HepG2 (cell line): ENCODE measurements at regions not wholly inside any gene's neighbourhood (a gene's known extent, or its start where the extent isn't known, plus 50 kb on each side); places are given as distances from the start of the nearest gene placed in this dataset.

Source experiments
- ATAC-seq: fragments of 200-7000 bp; cut with Tn5 transposase; 3 replicates; pipeline ENCODE4 v1.9.1; 2020; ENCODE audit warnings: mild to moderate bottlenecking, moderate library complexity
- BruUV-seq: library from RNA; stranded (reverse); fragments of 400-500 nt; replicated peaks from 2 replicates; lab custom pipeline; 2021; lab: Mats Ljungman, UMichigan
- CTCF ChIA-PET: fragments of 300-600 bp; formaldehyde crosslinking; extraction: SDS; loops from one replicate; lab custom pipeline; 2021; ENCODE audit warnings: low total read pairs, inconsistent platforms, low intra/inter-chr PET ratio; lab: Yijun Ruan, JAX
- POLR2A ChIA-PET: fragments of 350-600 bp; sonication (Branson Sonifier 250); formaldehyde crosslinking; loops from one replicate; lab custom pipeline; 2020; ENCODE audit warnings: antibody characterized with exemption, inconsistent platforms; lab: Yijun Ruan, JAX
- DNase-seq: peaks from one replicate; pipeline ENCODE4 v3.0.0-alpha.2; 2015; ENCODE audit warnings: low spot score
- FAIRE-seq: peaks from 3 replicates; lab custom pipeline; 2011; peaks lifted over from hg19 to GRCh38; lab: Jason Lieb, UNC
- H2AFZ ChIP-seq: one replicate; pipeline ENCODE4 v1.6.1; 2011; ENCODE audit warnings: low read length, inconsistent platforms
- H3K27ac ChIP-seq: fragments of 300-600 bp; 3 replicates; pipeline ENCODE4 v1.8.0; 2011; ENCODE audit warnings: mixed run types, mild to moderate bottlenecking, mixed read lengths, low read length, inconsistent platforms; ENCODE audit not compliant: insufficient read depth; ENCODE audit errors: extremely low read length
- H3K27me3 ChIP-seq, 2 experiments: fragments of 200-600 bp in 1 of 2; 2 replicates in 1 of 2; 3 replicates in 1 of 2; pipeline versions ENCODE4 v1.6.0 to v1.8.0; 2011; ENCODE audit warnings: low read length in 2 of 2, mild to moderate bottlenecking in 2 of 2, moderate library complexity in 2 of 2, inconsistent platforms in 1 of 2; ENCODE audit not compliant: insufficient read depth in 2 of 2, control insufficient read depth in 1 of 2
- H3K36me3 ChIP-seq, 2 experiments: fragments of 200-600 bp in 1 of 2; replicated peaks in 1 of 2; 2 replicates in 1 of 2; 3 replicates in 1 of 2; pipeline versions ENCODE4 v1.5.1 to v1.8.0; 2011; ENCODE audit warnings: low read length in 2 of 2, inconsistent platforms in 1 of 2; ENCODE audit not compliant: insufficient read depth in 2 of 2, control insufficient read depth in 1 of 2
- H3K4me1 ChIP-seq: 2 replicates; pipeline ENCODE4 v1.5.1; 2012; ENCODE audit warnings: low read length, inconsistent platforms; ENCODE audit not compliant: insufficient read depth
- H3K4me2 ChIP-seq: 2 replicates; pipeline ENCODE4 v1.6.0; 2011; ENCODE audit warnings: low read depth, low read length, inconsistent platforms
- H3K4me3 ChIP-seq, 3 experiments: fragments of 200-600 bp in 1 of 3; sonication (generic), shearing (Covaris generic) in 1 of 3; replicated peaks in 1 of 3; 2 replicates each; pipeline ENCODE4 v1.5.1; 2011 to 2016; ENCODE audit warnings: low read length in 3 of 3, inconsistent platforms in 2 of 3, low read depth in 2 of 3, mild to moderate bottlenecking in 2 of 3, control low read depth in 1 of 3, mixed read lengths in 1 of 3; ENCODE audit not compliant: insufficient read depth in 1 of 3
- H3K79me2 ChIP-seq: one replicate; pipeline ENCODE4 v1.6.1; 2011; ENCODE audit warnings: low read length, inconsistent platforms; ENCODE audit not compliant: insufficient read depth
- H3K9ac ChIP-seq: 2 replicates; pipeline ENCODE4 v1.6.0; 2011; ENCODE audit warnings: mild to moderate bottlenecking, low read depth, low read length, inconsistent platforms; ENCODE audit not compliant: insufficient read depth
- H3K9me3 ChIP-seq: 2 replicates; pipeline ENCODE4 v1.5.1; 2012; ENCODE audit warnings: mild to moderate bottlenecking, low read length
- H4K20me1 ChIP-seq: 2 replicates; pipeline ENCODE4 v1.6.0; 2011; ENCODE audit warnings: inconsistent platforms, mild to moderate bottlenecking, low read length, moderate library complexity; ENCODE audit not compliant: insufficient read depth
- ATF1 ChIP-seq: IDR thresholded peaks from 2 replicates; pipeline ENCODE4 v1.6.1; 2016; ENCODE audit warnings: mild to moderate bottlenecking, control low read depth
- CBFB ChIP-seq: sonication (generic); formaldehyde crosslinking; IDR thresholded peaks from 2 replicates; pipeline ENCODE4 v1.4.0; 2020; ENCODE audit warnings: missing genetic modification reagents
- HHEX ChIP-seq: IDR thresholded peaks from 2 replicates; pipeline ENCODE4 v1.6.1; 2016; ENCODE audit warnings: control low read depth
- NFE2 ChIP-seq: sonication (generic); formaldehyde crosslinking; IDR thresholded peaks from 2 replicates; pipeline ENCODE4 v1.4.0; 2020; ENCODE audit warnings: missing genetic modification reagents
- ZNF510 ChIP-seq: sonication (generic); formaldehyde crosslinking; IDR thresholded peaks from 2 replicates; pipeline ENCODE4 v1.4.0; 2020; ENCODE audit warnings: low read depth, mild to moderate bottlenecking, missing genetic modification reagents
- ZNF614 ChIP-seq: IDR thresholded peaks from 2 replicates; pipeline ENCODE4 v1.6.1; 2018; ENCODE audit warnings: missing biosample characterization, missing genetic modification reagents, inconsistent platforms, borderline replicate concordance
- ZNF775 ChIP-seq: sonication (generic); formaldehyde crosslinking; IDR thresholded peaks from 2 replicates; pipeline ENCODE4 v1.4.0; 2020; ENCODE audit warnings: missing genetic modification reagents, mild to moderate bottlenecking, moderate library complexity, borderline replicate concordance
- WGBS: methylation state at CpG from one replicate; pipeline ENCODE4 v1.1.6; 2017; ENCODE audit warnings: low lambda C conversion rate; 5-methylcytosine and 5-hydroxymethylcytosine counted together
- in situ Hi-C: cut with HindIII; loops from 2 replicates; pipeline ENCODE4 v1.10.0; 2017; ENCODE audit warnings: low pct_unique_long_range_greater_than_20kb; ENCODE audit not compliant: extremely low pct_ligation_motif_present
- intact Hi-C: fragments of 100-400 bp; cut with micrococcal nuclease; formaldehyde crosslinking; loops from one replicate; pipeline ENCODE4 v1.10.0; 2022; ENCODE audit not compliant: unreplicated experiment
- TF ChIP-seq, protein P1 (sequence below): sonication (generic); formaldehyde crosslinking; IDR thresholded peaks from 2 replicates; pipeline ENCODE4 v1.8.0; 2023; ENCODE audit warnings: mild to moderate bottlenecking, missing genetic modification reagents
- TF ChIP-seq, protein P2 (sequence below): sonication (generic); formaldehyde crosslinking; IDR thresholded peaks from 2 replicates; pipeline ENCODE4 v1.4.0; 2020; ENCODE audit warnings: missing genetic modification reagents
- TF ChIP-seq, protein P3 (sequence below): IDR thresholded peaks from 2 replicates; pipeline ENCODE4 v1.6.1; 2016
- TF ChIP-seq, protein P4 (sequence below): sonication (generic); formaldehyde crosslinking; IDR thresholded peaks from 2 replicates; pipeline ENCODE4 v1.5.1; 2020; ENCODE audit warnings: missing genetic modification reagents, mild to moderate bottlenecking, borderline replicate concordance

DNA sequence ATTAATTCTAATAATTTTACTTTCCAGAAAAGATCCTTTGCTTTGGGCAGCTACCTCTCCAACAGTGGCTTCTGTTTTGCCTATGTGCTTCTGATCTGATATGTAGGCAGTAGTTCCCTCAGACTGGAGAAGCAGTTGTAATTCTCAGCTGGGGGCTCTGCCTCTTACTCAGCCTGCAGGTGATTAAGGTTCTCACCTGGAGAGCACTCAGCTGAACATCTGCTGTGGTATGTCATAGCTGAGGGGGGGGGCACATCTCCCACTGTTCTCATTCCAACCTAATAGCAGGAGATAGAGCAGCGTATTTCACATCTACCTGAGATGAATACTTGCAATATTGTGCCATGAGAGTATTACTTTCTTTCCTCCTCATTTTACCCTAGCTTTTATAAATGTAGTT, 511.9 kb upstream of the CDH8 start:
- Histone ChIP-seq H4K20me1 (no peaks in the 10 kb centered on the region), H3K27ac (no peak overlapping the region), H3K79me2 (no peaks in the 10 kb centered on the region), H3K36me3 (no peaks in the 10 kb centered on the region), H3K9ac (no peak overlapping the region), H3K9me3 (peaks cover 89% of the 10 kb centered on the region), H3K4me2 (no peak overlapping the region), H3K4me1 (no peaks in the 10 kb centered on the region), H2AFZ (no peak overlapping the region), H3K27me3 (no peaks in the 10 kb centered on the region), H3K4me3 (no peak overlapping the region)
- in situ Hi-C loops (no loop called here), intact Hi-C loops (no loop called here)
- 0% methylated on average over 1 of the region's 1 CpG for WGBS
- FAIRE-seq (no peak), DNase-seq (no peak), ATAC-seq (no peak)
- no peak for TF ChIP-seq ZNF510 (CRISPR knock-in tag)
- TF ChIP-seq HHEX (CRISPR knock-in tag), result no peak
- TF ChIP-seq, protein P1, sequence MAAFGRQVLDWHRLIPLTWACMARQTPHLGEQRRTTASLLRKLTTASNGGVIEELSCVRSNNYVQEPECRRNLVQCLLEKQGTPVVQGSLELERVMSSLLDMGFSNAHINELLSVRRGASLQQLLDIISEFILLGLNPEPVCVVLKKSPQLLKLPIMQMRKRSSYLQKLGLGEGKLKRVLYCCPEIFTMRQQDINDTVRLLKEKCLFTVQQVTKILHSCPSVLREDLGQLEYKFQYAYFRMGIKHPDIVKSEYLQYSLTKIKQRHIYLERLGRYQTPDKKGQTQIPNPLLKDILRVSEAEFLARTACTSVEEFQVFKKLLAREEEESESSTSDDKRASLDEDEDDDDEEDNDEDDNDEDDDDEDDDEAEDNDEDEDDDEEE (CRISPR knock-in tag), result no peak
- TF ChIP-seq, protein P2, sequence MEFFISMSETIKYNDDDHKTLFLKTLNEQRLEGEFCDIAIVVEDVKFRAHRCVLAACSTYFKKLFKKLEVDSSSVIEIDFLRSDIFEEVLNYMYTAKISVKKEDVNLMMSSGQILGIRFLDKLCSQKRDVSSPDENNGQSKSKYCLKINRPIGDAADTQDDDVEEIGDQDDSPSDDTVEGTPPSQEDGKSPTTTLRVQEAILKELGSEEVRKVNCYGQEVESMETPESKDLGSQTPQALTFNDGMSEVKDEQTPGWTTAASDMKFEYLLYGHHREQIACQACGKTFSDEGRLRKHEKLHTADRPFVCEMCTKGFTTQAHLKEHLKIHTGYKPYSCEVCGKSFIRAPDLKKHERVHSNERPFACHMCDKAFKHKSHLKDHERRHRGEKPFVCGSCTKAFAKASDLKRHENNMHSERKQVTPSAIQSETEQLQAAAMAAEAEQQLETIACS (CRISPR knock-in tag), result no peak
- no peak for TF ChIP-seq CBFB (CRISPR knock-in tag)
- TF ChIP-seq, protein P3, sequence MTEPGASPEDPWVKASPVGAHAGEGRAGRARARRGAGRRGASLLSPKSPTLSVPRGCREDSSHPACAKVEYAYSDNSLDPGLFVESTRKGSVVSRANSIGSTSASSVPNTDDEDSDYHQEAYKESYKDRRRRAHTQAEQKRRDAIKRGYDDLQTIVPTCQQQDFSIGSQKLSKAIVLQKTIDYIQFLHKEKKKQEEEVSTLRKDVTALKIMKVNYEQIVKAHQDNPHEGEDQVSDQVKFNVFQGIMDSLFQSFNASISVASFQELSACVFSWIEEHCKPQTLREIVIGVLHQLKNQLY (CRISPR knock-in tag), result no peak
- no peak for TF ChIP-seq NFE2 (CRISPR knock-in tag)
- TF ChIP-seq ZNF775, result no peak
- TF ChIP-seq ATF1 (CRISPR knock-in tag), result no peak
- TF ChIP-seq, protein P4, sequence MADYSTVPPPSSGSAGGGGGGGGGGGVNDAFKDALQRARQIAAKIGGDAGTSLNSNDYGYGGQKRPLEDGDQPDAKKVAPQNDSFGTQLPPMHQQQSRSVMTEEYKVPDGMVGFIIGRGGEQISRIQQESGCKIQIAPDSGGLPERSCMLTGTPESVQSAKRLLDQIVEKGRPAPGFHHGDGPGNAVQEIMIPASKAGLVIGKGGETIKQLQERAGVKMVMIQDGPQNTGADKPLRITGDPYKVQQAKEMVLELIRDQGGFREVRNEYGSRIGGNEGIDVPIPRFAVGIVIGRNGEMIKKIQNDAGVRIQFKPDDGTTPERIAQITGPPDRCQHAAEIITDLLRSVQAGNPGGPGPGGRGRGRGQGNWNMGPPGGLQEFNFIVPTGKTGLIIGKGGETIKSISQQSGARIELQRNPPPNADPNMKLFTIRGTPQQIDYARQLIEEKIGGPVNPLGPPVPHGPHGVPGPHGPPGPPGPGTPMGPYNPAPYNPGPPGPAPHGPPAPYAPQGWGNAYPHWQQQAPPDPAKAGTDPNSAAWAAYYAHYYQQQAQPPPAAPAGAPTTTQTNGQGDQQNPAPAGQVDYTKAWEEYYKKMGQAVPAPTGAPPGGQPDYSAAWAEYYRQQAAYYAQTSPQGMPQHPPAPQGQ, result no peak
- no peak for TF ChIP-seq ZNF614
- BruUV-seq, result no TSS peak
- ChIA-PET CTCF (no interaction called here), POLR2A (no interaction called here)
